ENCODE measurements at regions not wholly inside any gene's neighbourhood (a gene's known extent, or its start where the extent isn't known, plus 50 kb on each side); places are given as distances from the start of the nearest gene placed in this dataset.
"Not testable (repeated sequence)": the region's sequence is repeated elsewhere in the genome, so short reads cannot be mapped to it uniquely, and the experiment has no call there.

- Histone ChIP-seq H3K9ac (ENCODE audit: low read depth, low read length) (no peak overlapping the region), H3K36me3 (ENCODE audit: insufficient read depth, low read length) (no peaks in the 10 kb centered on the region), H3K4me1 (ENCODE audit: insufficient read depth, low read length) (0 out of 2 replicates have a peak, but pooled peaks cover 5% of the 10 kb centered on the region), H3K9me3 (ENCODE audit: control insufficient read depth, insufficient read depth, low read length) (no peaks in the 10 kb centered on the region)
Measured at GRCh38 chr4:125620066-125620860, 305.5 kb downstream of the FAT4 start.

GRCh38 chr4:125624951-125625350, 310.2 kb downstream of the FAT4 start:
- H3K9ac ChIP-seq (ENCODE audit: low read depth, low read length), result no peak overlapping the region
- H3K36me3 ChIP-seq (ENCODE audit: insufficient read depth, low read length), result no peaks in the 10 kb centered on the region
- H3K4me1 ChIP-seq (ENCODE audit: insufficient read depth, low read length), result 0 out of 2 replicates have a peak, but pooled peaks cover 5% of the 10 kb centered on the region
- no peaks in the 10 kb centered on the region for H3K9me3 ChIP-seq (ENCODE audit: control insufficient read depth, insufficient read depth, low read length)

GRCh38 chr4:125626946-125627345, 312.2 kb downstream of the FAT4 start:
- H3K9me3 ChIP-seq (ENCODE audit: control insufficient read depth, insufficient read depth, low read length), result no peaks in the 10 kb centered on the region
- H3K4me1 ChIP-seq (ENCODE audit: insufficient read depth, low read length), result 0 out of 2 replicates have a peak, but pooled peaks cover 5% of the 10 kb centered on the region
- no peak overlapping the region for H3K9ac ChIP-seq (ENCODE audit: low read depth, low read length)
- no peaks in the 10 kb centered on the region for H3K36me3 ChIP-seq (ENCODE audit: insufficient read depth, low read length)

GRCh38 chr4:125639182-125639621, 324.4 kb downstream of the FAT4 start:
- peaks cover 34% of the 10 kb centered on the region for H3K4me1 ChIP-seq (ENCODE audit: insufficient read depth, low read length)
- no peaks in the 10 kb centered on the region for H3K9me3 ChIP-seq (ENCODE audit: control insufficient read depth, insufficient read depth, low read length)
- no peaks in the 10 kb centered on the region for H3K36me3 ChIP-seq (ENCODE audit: insufficient read depth, low read length)
- no peak overlapping the region for H3K9ac ChIP-seq (ENCODE audit: low read depth, low read length)

GRCh38 chr4:125641611-125642010, 326.9 kb downstream of the FAT4 start:
- Histone ChIP-seq H3K36me3 (ENCODE audit: insufficient read depth, low read length) (no peaks in the 10 kb centered on the region), H3K9ac (ENCODE audit: low read depth, low read length) (no peak overlapping the region), H3K9me3 (ENCODE audit: control insufficient read depth, insufficient read depth, low read length) (no peaks in the 10 kb centered on the region), H3K4me1 (ENCODE audit: insufficient read depth, low read length) (peaks cover 34% of the 10 kb centered on the region)

- H3K4me1 ChIP-seq (ENCODE audit: insufficient read depth, low read length), result peaks cover 34% of the 10 kb centered on the region
- H3K9ac ChIP-seq (ENCODE audit: low read depth, low read length), result no peak overlapping the region
- H3K36me3 ChIP-seq (ENCODE audit: insufficient read depth, low read length), result no peaks in the 10 kb centered on the region
Measured at GRCh38 chr4:125642645-125643044, 327.9 kb downstream of the FAT4 start.

GRCh38 chr4:125649452-125649851, 334.7 kb downstream of the FAT4 start:
- H3K36me3 ChIP-seq (ENCODE audit: insufficient read depth, low read length), result no peaks in the 10 kb centered on the region
- no peak overlapping the region for H3K9ac ChIP-seq (ENCODE audit: low read depth, low read length)
- no peaks in the 10 kb centered on the region for H3K4me1 ChIP-seq (ENCODE audit: insufficient read depth, low read length)
- no peaks in the 10 kb centered on the region for H3K9me3 ChIP-seq (ENCODE audit: control insufficient read depth, insufficient read depth, low read length)

More at GRCh38 chr4:125642645-125643044, 327.9 kb downstream of the FAT4 start:
- H3K9me3 ChIP-seq (ENCODE audit: control insufficient read depth, insufficient read depth, low read length), result no peaks in the 10 kb centered on the region

- Histone ChIP-seq H3K9ac (ENCODE audit: low read depth, low read length) (no peak overlapping the region), H3K9me3 (ENCODE audit: control insufficient read depth, insufficient read depth, low read length) (no peaks in the 10 kb centered on the region), H3K4me1 (ENCODE audit: insufficient read depth, low read length) (no peaks in the 10 kb centered on the region), H3K36me3 (ENCODE audit: insufficient read depth, low read length) (no peaks in the 10 kb centered on the region)
Measured at GRCh38 chr4:125650557-125650956, 335.8 kb downstream of the FAT4 start.

- not testable (repeated sequence) for H3K36me3 ChIP-seq (ENCODE audit: insufficient read depth, low read length); H3K9me3 ChIP-seq (ENCODE audit: control insufficient read depth, insufficient read depth, low read length); H3K9ac ChIP-seq (ENCODE audit: low read depth, low read length); H3K4me1 ChIP-seq (ENCODE audit: insufficient read depth, low read length)
Measured at GRCh38 chr4:125651707-125652357, 337.1 kb downstream of the FAT4 start.

- Histone ChIP-seq H3K36me3 (ENCODE audit: insufficient read depth, low read length) (no peaks in the 10 kb centered on the region), H3K9ac (ENCODE audit: low read depth, low read length) (no peak overlapping the region), H3K9me3 (ENCODE audit: control insufficient read depth, insufficient read depth, low read length) (no peaks in the 10 kb centered on the region), H3K4me1 (ENCODE audit: insufficient read depth, low read length) (peaks cover 5% of the 10 kb centered on the region)
Measured at GRCh38 chr4:125658773-125659172, 344.0 kb downstream of the FAT4 start.

- Histone ChIP-seq H3K4me1 (ENCODE audit: insufficient read depth, low read length) (no peaks in the 10 kb centered on the region), H3K9me3 (ENCODE audit: control insufficient read depth, insufficient read depth, low read length) (peaks cover 2% of the 10 kb centered on the region; the same call in 1 of the 2 replicates), H3K36me3 (ENCODE audit: insufficient read depth, low read length) (no peaks in the 10 kb centered on the region), H3K9ac (ENCODE audit: low read depth, low read length) (no peak overlapping the region)
Measured at GRCh38 chr4:125663896-125664767, 349.4 kb downstream of the FAT4 start.

- Histone ChIP-seq H3K36me3 (ENCODE audit: insufficient read depth, low read length) (no peaks in the 10 kb centered on the region), H3K9ac (ENCODE audit: low read depth, low read length) (no peak overlapping the region), H3K9me3 (ENCODE audit: control insufficient read depth, insufficient read depth, low read length) (peaks cover 2% of the 10 kb centered on the region; the same call in 1 of the 2 replicates), H3K4me1 (ENCODE audit: insufficient read depth, low read length) (no peaks in the 10 kb centered on the region)
Measured at GRCh38 chr4:125666635-125667034, 351.9 kb downstream of the FAT4 start.

GRCh38 chr4:125676156-125676555, 361.4 kb downstream of the FAT4 start:
- Histone ChIP-seq H3K4me1 (ENCODE audit: insufficient read depth, low read length) (peaks cover 9% of the 10 kb centered on the region), H3K36me3 (ENCODE audit: insufficient read depth, low read length) (no peaks in the 10 kb centered on the region), H3K9me3 (ENCODE audit: control insufficient read depth, insufficient read depth, low read length) (no peaks in the 10 kb centered on the region), H3K9ac (ENCODE audit: low read depth, low read length) (no peak overlapping the region)

GRCh38 chr4:125676583-125676982, 361.8 kb downstream of the FAT4 start:
- H3K4me1 ChIP-seq (ENCODE audit: insufficient read depth, low read length), result peaks cover 13% of the 10 kb centered on the region
- no peaks in the 10 kb centered on the region for H3K36me3 ChIP-seq (ENCODE audit: insufficient read depth, low read length)
- no peak overlapping the region for H3K9ac ChIP-seq (ENCODE audit: low read depth, low read length)
- no peaks in the 10 kb centered on the region for H3K9me3 ChIP-seq (ENCODE audit: control insufficient read depth, insufficient read depth, low read length)

Measured in ES-I3 (cell line).